VCaP (cell line): ENCODE measurements at regions not wholly inside any gene's neighbourhood (a gene's known extent, or its start where the extent isn't known, plus 50 kb on each side); places are given as distances from the start of the nearest gene placed in this dataset.

Experiments used
- H3K27ac ChIP-seq: fragments of 450-650 bp; 2 replicates; pipeline ENCODE4 v1.5.1; 2017
- TF ChIP-seq, protein P1 (sequence below): fragments of 450-650 bp; conservative IDR thresholded peaks from 2 replicates; pipeline ENCODE4 v1.5.1; 2017; ENCODE audit warnings: mild to moderate bottlenecking, moderate library complexity

DNA sequence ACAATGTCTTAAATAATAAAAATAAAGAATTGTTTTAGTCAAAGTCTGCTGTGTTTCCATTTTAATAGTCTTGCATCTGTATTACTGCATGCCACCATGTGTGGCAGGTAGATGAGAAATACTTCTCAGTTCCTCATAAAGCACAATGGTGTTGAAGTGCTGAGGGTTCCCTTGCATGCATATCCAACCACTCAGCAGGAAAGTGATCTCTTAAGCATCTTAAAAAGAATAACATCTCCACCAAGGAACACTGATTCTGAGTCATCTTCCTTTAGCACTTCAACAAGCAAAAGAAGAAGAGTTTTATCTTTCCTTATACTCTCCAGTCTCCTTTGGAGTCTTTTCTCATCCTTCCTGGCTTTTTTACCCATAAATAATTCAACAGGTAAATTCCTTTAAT lies 602.0 kb downstream of the TBL1XR1 start:
- TF ChIP-seq, protein P1, sequence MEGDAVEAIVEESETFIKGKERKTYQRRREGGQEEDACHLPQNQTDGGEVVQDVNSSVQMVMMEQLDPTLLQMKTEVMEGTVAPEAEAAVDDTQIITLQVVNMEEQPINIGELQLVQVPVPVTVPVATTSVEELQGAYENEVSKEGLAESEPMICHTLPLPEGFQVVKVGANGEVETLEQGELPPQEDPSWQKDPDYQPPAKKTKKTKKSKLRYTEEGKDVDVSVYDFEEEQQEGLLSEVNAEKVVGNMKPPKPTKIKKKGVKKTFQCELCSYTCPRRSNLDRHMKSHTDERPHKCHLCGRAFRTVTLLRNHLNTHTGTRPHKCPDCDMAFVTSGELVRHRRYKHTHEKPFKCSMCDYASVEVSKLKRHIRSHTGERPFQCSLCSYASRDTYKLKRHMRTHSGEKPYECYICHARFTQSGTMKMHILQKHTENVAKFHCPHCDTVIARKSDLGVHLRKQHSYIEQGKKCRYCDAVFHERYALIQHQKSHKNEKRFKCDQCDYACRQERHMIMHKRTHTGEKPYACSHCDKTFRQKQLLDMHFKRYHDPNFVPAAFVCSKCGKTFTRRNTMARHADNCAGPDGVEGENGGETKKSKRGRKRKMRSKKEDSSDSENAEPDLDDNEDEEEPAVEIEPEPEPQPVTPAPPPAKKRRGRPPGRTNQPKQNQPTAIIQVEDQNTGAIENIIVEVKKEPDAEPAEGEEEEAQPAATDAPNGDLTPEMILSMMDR = no peak
- H3K27ac ChIP-seq = no peak overlapping the region

DNA sequence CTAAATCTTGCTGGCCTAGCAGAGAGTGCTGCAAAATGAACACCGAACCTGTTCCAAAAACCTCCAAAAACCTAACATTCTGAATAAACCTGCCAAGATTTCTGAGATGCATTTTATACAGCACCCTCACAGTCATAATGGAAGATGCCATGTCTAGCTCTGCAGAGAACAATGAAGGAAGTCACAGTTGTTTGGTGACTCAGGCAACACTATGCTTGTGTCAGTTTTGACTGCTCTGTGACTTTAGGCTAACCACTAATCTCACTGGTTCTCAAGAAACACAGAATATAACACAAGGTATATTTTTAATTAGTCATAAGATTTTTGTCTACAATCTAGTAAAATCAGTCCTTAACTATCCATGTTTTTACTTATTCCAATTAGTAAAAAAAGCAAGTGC lies 606.6 kb downstream of the TBL1XR1 start:
- H3K27ac ChIP-seq = no peak overlapping the region
- TF ChIP-seq, protein P1 = no peak

DNA sequence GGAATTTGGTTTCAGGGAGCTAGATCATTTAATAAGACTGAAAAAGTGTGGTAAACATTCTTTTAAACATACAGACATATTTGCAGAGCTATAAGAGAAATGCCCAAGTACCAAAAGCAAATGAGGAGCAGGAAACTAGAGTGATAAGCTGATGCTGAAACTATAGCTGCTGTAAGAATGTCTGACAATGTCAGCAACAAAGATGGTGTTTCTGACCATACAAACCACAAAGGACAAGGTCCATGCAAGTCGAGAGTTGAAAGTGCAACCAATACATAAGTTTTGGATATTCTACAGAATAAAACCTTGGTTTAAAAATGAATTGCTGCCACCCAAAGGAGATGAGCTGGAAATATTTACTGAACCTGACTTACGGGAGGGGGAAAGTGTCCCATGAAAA lies 610.2 kb downstream of the TBL1XR1 start:
- no peak overlapping the region for H3K27ac ChIP-seq
- TF ChIP-seq, protein P1 = no peak

DNA sequence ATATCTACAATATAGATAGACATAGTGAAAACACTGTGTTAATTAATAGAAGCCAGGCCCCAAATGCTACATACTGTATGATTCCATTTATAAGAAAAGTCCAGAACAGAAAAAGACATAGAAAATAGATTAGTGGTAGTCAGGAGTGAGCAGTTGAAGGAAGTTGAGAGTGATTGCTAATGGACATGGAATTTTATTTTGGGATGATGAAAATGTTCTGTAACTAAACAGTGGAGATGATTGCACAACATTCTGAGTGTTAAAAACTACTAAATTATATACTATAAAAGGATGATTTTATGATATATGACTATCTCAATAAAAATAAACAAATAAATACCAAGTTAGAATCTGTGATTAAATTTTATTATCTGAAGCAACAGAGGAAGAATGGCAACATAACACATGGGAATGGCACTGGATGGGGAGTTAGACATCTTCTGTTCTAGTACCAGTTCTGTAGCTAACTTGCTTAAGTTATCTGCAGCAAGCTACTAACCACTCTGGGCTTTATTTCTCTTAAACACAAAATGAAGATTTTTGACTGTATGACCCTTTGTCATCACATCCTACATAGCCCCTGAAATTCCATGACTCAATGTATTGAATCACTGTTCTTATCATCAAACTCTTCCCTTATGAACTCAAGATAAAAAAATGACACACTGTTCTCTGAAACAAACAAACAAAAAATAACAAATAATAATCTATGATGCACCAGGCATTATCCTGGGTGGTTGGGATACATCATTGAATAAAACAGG lies 612.7 kb downstream of the TBL1XR1 start:
- TF ChIP-seq, protein P1 = no peak
- H3K27ac ChIP-seq = no peak overlapping the region

DNA sequence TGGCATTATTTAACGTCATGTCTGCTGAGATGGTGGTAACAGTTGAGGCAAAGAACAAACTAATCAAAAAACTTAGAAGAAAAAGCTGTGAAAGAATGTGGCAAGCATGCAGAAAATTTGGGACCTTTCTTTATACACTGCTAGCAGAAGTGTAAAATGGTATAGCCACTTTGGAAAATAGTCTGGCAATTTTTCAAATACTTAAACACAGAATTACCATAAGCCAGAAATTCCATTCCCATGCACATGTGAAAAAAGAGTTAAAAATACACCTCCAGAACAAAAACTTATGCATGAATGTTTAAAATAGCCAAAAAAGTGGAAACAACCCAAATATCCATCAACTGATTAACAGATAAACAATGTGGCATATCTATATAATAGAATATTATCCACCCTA lies 613.3 kb downstream of the TBL1XR1 start:
- TF ChIP-seq, protein P1 = no peak
- H3K27ac ChIP-seq = no peak overlapping the region

DNA sequence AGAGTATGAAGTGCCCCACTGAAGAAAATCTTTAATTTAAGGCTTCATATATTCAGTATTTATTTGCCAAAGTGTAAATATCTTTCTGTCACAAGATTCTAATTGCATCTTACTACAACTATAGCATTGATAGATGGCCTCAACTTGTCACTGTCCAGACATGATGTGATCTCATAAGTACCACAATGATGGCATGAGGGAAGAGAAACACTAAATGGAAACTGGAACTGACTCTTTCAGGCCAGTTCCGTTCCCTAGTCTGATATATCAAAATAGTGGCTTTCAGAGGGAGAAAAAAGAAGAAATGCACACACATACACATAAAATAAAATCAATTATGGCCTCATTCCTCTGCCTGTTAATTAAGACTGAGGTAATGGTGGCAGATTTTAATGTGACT lies 615.7 kb downstream of the TBL1XR1 start:
- no peak overlapping the region for H3K27ac ChIP-seq
- TF ChIP-seq, protein P1 = no peak

DNA sequence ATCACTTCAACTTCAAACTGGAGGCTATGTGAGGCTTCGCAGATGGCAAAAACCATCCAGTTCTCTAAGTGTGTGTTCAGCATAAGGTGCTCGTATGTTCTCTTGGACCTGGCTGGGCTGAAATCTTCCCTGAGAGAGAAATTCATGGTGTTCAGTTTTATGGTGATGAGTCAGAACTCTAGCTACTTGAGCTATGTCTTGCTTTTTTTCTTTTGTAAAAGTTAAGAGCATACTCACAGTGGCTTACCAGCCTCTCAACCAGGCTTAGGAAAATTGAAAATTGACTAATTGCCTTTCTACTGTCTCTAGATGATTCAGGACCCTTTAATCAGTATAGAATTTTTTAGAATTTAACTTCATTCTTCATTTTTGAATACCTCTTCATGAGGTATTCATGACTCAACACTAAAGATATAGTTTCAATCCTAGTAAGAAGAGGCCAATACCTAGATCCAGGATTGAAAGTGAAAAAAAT lies 617.5 kb downstream of the TBL1XR1 start:
- H3K27ac ChIP-seq = no peak overlapping the region
- TF ChIP-seq, protein P1 = no peak
